K562 (cell line): ENCODE measurements at regions not wholly inside any gene's neighbourhood (a gene's known extent, or its start where the extent isn't known, plus 50 kb on each side); places are given as distances from the start of the nearest gene placed in this dataset.
"Not testable (repeated sequence)": the region's sequence is repeated elsewhere in the genome, so short reads cannot be mapped to it uniquely, and the experiment has no call there.

ENCODE experiments used
- ATAC-seq: fragments of 200-7000 bp; cut with Tn5 transposase; 3 replicates; pipeline ENCODE4 v1.9.1; 2020; ENCODE audit warnings: moderate library complexity
- BruUV-seq: library from RNA; stranded (reverse); fragments of 400-500 nt; replicated peaks from 2 replicates; lab custom pipeline; 2021; lab: Mats Ljungman, UMichigan
- CTCF ChIA-PET: fragments of 300-600 bp; formaldehyde crosslinking; extraction: SDS; loops from one replicate; lab custom pipeline; 2021; ENCODE audit warnings: low intra/inter-chr PET ratio; lab: Yijun Ruan, JAX
- POLR2A ChIA-PET: fragments of 300-600, 350-650 bp; sonication (Branson Sonifier 250); formaldehyde crosslinking; extraction: SDS; loops from one replicate; lab custom pipeline; 2021; ENCODE audit warnings: antibody characterized with exemption, inconsistent platforms; lab: Yijun Ruan, JAX
- DNase-seq, 4 experiments: peaks; one replicate each; pipeline versions ENCODE4 v3.0.0 to v3.0.0-alpha.2; 2011 to 2018; ENCODE audit warnings: low spot score in 3 of 4, mixed read lengths in 3 of 4; ENCODE audit errors: extremely low read depth in 1 of 4
- FAIRE-seq: peaks from 2 replicates; lab custom pipeline; 2011; peaks lifted over from hg19 to GRCh38; lab: Jason Lieb, UNC
- H2AFZ ChIP-seq: 2 replicates; pipeline ENCODE4 v1.6.0; 2011; ENCODE audit warnings: low read depth, low read length, control low read depth, inconsistent platforms
- H3K27ac ChIP-seq: fragments of 200-600 bp; 3 replicates; pipeline ENCODE4 v1.8.0; 2011; ENCODE audit warnings: low read depth, mild to moderate bottlenecking, control low read depth, inconsistent platforms, low read length, moderate library complexity, mixed read lengths; ENCODE audit errors: extremely low read depth
- H3K27me3 ChIP-seq, 2 experiments: fragments of 300-600 bp in 1 of 2; 2 replicates in 1 of 2; 3 replicates in 1 of 2; pipeline versions ENCODE4 v1.6.0 to v1.8.0; 2011; ENCODE audit warnings: inconsistent platforms in 2 of 2, low read length in 2 of 2, mild to moderate bottlenecking in 1 of 2, mixed read lengths in 1 of 2, moderate library complexity in 1 of 2; ENCODE audit not compliant: control insufficient read depth in 2 of 2, insufficient read depth in 2 of 2
- H3K36me3 ChIP-seq: fragments of 300-600 bp; 3 replicates; pipeline ENCODE4 v1.8.0; 2011; ENCODE audit warnings: mild to moderate bottlenecking, low read length, inconsistent platforms; ENCODE audit not compliant: control insufficient read depth, insufficient read depth
- H3K4me1 ChIP-seq, 2 experiments: fragments of 200-600 bp in 1 of 2; replicated peaks in 1 of 2; 2 replicates in 1 of 2; 3 replicates in 1 of 2; pipeline versions ENCODE4 v1.5.1 to v1.8.0; 2011; ENCODE audit warnings: inconsistent platforms in 2 of 2, low read length in 2 of 2, mild to moderate bottlenecking in 1 of 2, mixed read lengths in 1 of 2, moderate library complexity in 1 of 2; ENCODE audit not compliant: control insufficient read depth in 2 of 2, insufficient read depth in 2 of 2
- H3K4me2 ChIP-seq: 2 replicates; pipeline ENCODE4 v1.6.1; 2011; ENCODE audit warnings: low read length, control low read depth, inconsistent platforms, mixed read lengths; ENCODE audit not compliant: insufficient read depth
- H3K4me3 ChIP-seq: fragments of 200-600 bp; sonication (generic), shearing (Covaris generic); 2 replicates; pipeline ENCODE4 v1.5.1; 2016; ENCODE audit warnings: control low read depth, inconsistent platforms
- H3K79me2 ChIP-seq: fragments of 200-600 bp; 3 replicates; pipeline ENCODE4 v1.8.0; 2011; ENCODE audit warnings: low read length, inconsistent platforms; ENCODE audit not compliant: control insufficient read depth, insufficient read depth
- H3K9ac ChIP-seq, 2 experiments: 2 replicates each; pipeline versions ENCODE4 v1.6.0 to v1.6.1; 2011; ENCODE audit warnings: low read depth in 2 of 2, low read length in 2 of 2, control low read depth in 1 of 2, inconsistent platforms in 1 of 2, mild to moderate bottlenecking in 1 of 2, mixed read lengths in 1 of 2; ENCODE audit not compliant: insufficient read depth in 1 of 2
- H3K9me1 ChIP-seq: one replicate; pipeline ENCODE4 v1.6.0; 2011; ENCODE audit warnings: inconsistent platforms, mild to moderate bottlenecking, low read length, moderate library complexity; ENCODE audit not compliant: control insufficient read depth, insufficient read depth
- H3K9me3 ChIP-seq: replicated peaks from 2 replicates; pipeline ENCODE4 v1.5.1; 2011; ENCODE audit warnings: low read depth, low read length, inconsistent platforms; ENCODE audit not compliant: control insufficient read depth, insufficient read depth
- H4K20me1 ChIP-seq: replicated peaks from 2 replicates; pipeline ENCODE4 v1.6.1; 2011; ENCODE audit warnings: low read length, inconsistent platforms, mixed read lengths; ENCODE audit not compliant: control insufficient read depth, insufficient read depth
- BRD9 ChIP-seq: fragments of 450-650 bp; IDR thresholded peaks from 2 replicates; pipeline ENCODE4 v1.6.1; 2018; ENCODE audit warnings: low read depth; ENCODE audit not compliant: partially characterized antibody
- NCOA4 ChIP-seq: fragments of 450-650 bp; IDR thresholded peaks from 2 replicates; pipeline ENCODE4 v1.6.1; 2018; ENCODE audit warnings: mild to moderate bottlenecking; ENCODE audit not compliant: partially characterized antibody
- TARDBP ChIP-seq: fragments of 450-650 bp; IDR thresholded peaks from 2 replicates; pipeline ENCODE4 v1.6.1; 2016
- ZNF24 ChIP-seq: fragments of 450-650 bp; IDR thresholded peaks from 2 replicates; pipeline ENCODE4 v1.6.1; 2016
- ZNF785 ChIP-seq: fragments of 250-450 bp; sonication (Bioruptor Pico); IDR thresholded peaks from 2 replicates; pipeline ENCODE4 v1.4.0; 2020; ENCODE audit warnings: mild to moderate bottlenecking
- WGBS: fragments of 100-300 bp; shearing (Covaris generic); methylation state at CpG from one replicate; pipeline ENCODE4 v1.1.6; 2016; ENCODE audit warnings: low coverage, mixed read lengths; ENCODE audit not compliant: insufficient coverage; ENCODE audit errors: missing lambda C conversion rate; 5-methylcytosine and 5-hydroxymethylcytosine counted together
- in situ Hi-C: fragments of 300-500 bp; cut with MboI; formaldehyde crosslinking; loops from 4 replicates; pipeline ENCODE4 v1.15.0; 2018; ENCODE audit warnings: inconsistent platforms, mixed read lengths
- intact Hi-C: fragments of 100-400 bp; cut with micrococcal nuclease; formaldehyde crosslinking; loops from 2 replicates; pipeline ENCODE4 v1.14.2; 2022

GRCh38 chrX:106484233-106484632 lies 127.5 kb upstream of the RADX start:
- CTCF ChIA-PET, result no interaction called here
- Histone ChIP-seq H3K9me3 (no peaks in the 10 kb centered on the region), H3K9me1 (no peaks in the 10 kb centered on the region), H2AFZ (no peak overlapping the region), H3K36me3 (no peaks in the 10 kb centered on the region), H3K4me2 (no peak overlapping the region), H3K4me3 (no peak overlapping the region), H3K4me1 (no peaks in the 10 kb centered on the region), H3K27ac (no peak overlapping the region), H3K79me2 (no peaks in the 10 kb centered on the region), H3K9ac (no peak overlapping the region), H4K20me1 (no peaks in the 10 kb centered on the region), H3K27me3 (no peaks in the 10 kb centered on the region)
- POLR2A ChIA-PET, result no interaction called here
- 0% methylated on average over 5 of the region's 5 CpGs for WGBS
- DNase-seq, result no peak
- intact Hi-C loops, result no loop called here
- FAIRE-seq, result no peak
- in situ Hi-C loops, result no loop called here
- no peak for ATAC-seq
- no TSS peak for BruUV-seq
- TF ChIP-seq BRD9 (no peak), ZNF24 (no peak), TARDBP (no peak), ZNF785 (CRISPR knock-in tag) (no peak), NCOA4 (no peak)

GRCh38 chrX:106493210-106493816 lies 118.5 kb upstream of the RADX start:
- DNase-seq, H3K79me2 ChIP-seq, H3K27ac ChIP-seq, in situ Hi-C loops, H3K9ac ChIP-seq, H3K4me2 ChIP-seq, H3K27me3 ChIP-seq, BruUV-seq, intact Hi-C loops, H3K4me3 ChIP-seq, H3K9me3 ChIP-seq, H4K20me1 ChIP-seq, H3K9me1 ChIP-seq, H3K4me1 ChIP-seq, H2AFZ ChIP-seq, POLR2A ChIA-PET, CTCF ChIA-PET, ATAC-seq, H3K36me3 ChIP-seq, FAIRE-seq: not testable (repeated sequence)
- 0% methylated on average over 5 of the region's 5 CpGs for WGBS
